Lower lobe of right lung (tissue), 2 donors: ENCODE measurements at regions not wholly inside any gene's neighbourhood (a gene's known extent, or its start where the extent isn't known, plus 50 kb on each side); places are given as distances from the start of the nearest gene placed in this dataset.

ENCODE experiments used
- ATAC-seq, 2 donors: fragments of 200-7000 bp; cut with Tn5 transposase; one replicate each; pipeline ENCODE4 v1.9.1; 2020 to 2022; ENCODE audit warnings: mild to moderate bottlenecking in 2 of 2, moderate library complexity in 2 of 2
- DNase-seq: peaks from one replicate; pipeline ENCODE4 v3.0.0-alpha.2; 2020
- H3K27ac ChIP-seq: fragments of 200-600 bp; one replicate; pipeline ENCODE4 v1.8.0; 2022
- H3K27me3 ChIP-seq: fragments of 200-600 bp; one replicate; pipeline ENCODE4 v1.8.0; 2022; ENCODE audit warnings: low read depth
- H3K36me3 ChIP-seq: fragments of 200-600 bp; one replicate; pipeline ENCODE4 v1.8.0; 2022; ENCODE audit warnings: mild to moderate bottlenecking
- H3K4me1 ChIP-seq: fragments of 200-600 bp; one replicate; pipeline ENCODE4 v1.8.0; 2022
- H3K4me3 ChIP-seq: fragments of 200-600 bp; one replicate; pipeline ENCODE4 v1.8.0; 2022; ENCODE audit warnings: mild to moderate bottlenecking
- H3K9me3 ChIP-seq: fragments of 200-600 bp; one replicate; pipeline ENCODE4 v1.8.0; 2022
- CTCF ChIP-seq: fragments of 200-600 bp; IDR thresholded peaks from one replicate; pipeline ENCODE4 v1.8.0; 2022; ENCODE audit warnings: antibody characterized with exemption, mild to moderate bottlenecking
- intact Hi-C: fragments of 100-400 bp; cut with DNase I; formaldehyde crosslinking; loops from one replicate; pipeline ENCODE4 v1.11.0; 2022
- donor health status: DM: no; HTN: yes; CAD: no; lungs with severe emphysema.

GRCh38 chr21:29396951-29397455 lies 98.3 kb downstream of the BACH1 start:
- H3K27me3 ChIP-seq: no peaks in the 10 kb centered on the region
- no peak for ATAC-seq
- TF ChIP-seq CTCF: no peak
- H3K36me3 ChIP-seq: no peaks in the 10 kb centered on the region
- H3K4me3 ChIP-seq: no peak overlapping the region
- no peak overlapping the region for H3K27ac ChIP-seq
- no peaks in the 10 kb centered on the region for H3K4me1 ChIP-seq
- intact Hi-C loops: no loop called here
- peaks cover 6% of the 10 kb centered on the region for H3K9me3 ChIP-seq
- no peak for DNase-seq

- no peak for ATAC-seq
- no peak overlapping the region for H3K4me3 ChIP-seq
- H3K4me1 ChIP-seq: no peaks in the 10 kb centered on the region
- no peaks in the 10 kb centered on the region for H3K27me3 ChIP-seq
- TF ChIP-seq CTCF: no peak
- no peak for DNase-seq
- intact Hi-C loops: no loop called here
- H3K9me3 ChIP-seq: peaks cover 6% of the 10 kb centered on the region
- H3K36me3 ChIP-seq: no peaks in the 10 kb centered on the region
- no peak overlapping the region for H3K27ac ChIP-seq
These were observed 104.6 kb downstream of the BACH1 start for GRCh38 chr21:29403301-29403700.

GRCh38 chr21:29403922-29404538 lies 105.3 kb downstream of the BACH1 start:
- Histone ChIP-seq H3K27ac (no peak overlapping the region), H3K27me3 (no peaks in the 10 kb centered on the region), H3K4me1 (no peaks in the 10 kb centered on the region), H3K9me3 (peaks cover 6% of the 10 kb centered on the region), H3K36me3 (no peaks in the 10 kb centered on the region), H3K4me3 (no peak overlapping the region)
- peak; percentile 60 for DNase-seq
- peak; percentile 70 to 88 for ATAC-seq
- intact Hi-C loops: no loop called here
- TF ChIP-seq CTCF: no peak

- no peak for TF ChIP-seq CTCF
- Histone ChIP-seq H3K9me3 (no peaks in the 10 kb centered on the region), H3K4me1 (no peaks in the 10 kb centered on the region), H3K27me3 (no peaks in the 10 kb centered on the region), H3K27ac (no peak overlapping the region), H3K36me3 (no peaks in the 10 kb centered on the region), H3K4me3 (no peak overlapping the region)
- ATAC-seq: no peak
- intact Hi-C loops: no loop called here
- no peak for DNase-seq
These were observed 106.9 kb downstream of the BACH1 start for GRCh38 chr21:29405503-29406122.

GRCh38 chr21:29406385-29406784 lies 107.7 kb downstream of the BACH1 start:
- TF ChIP-seq CTCF: no peak
- H3K4me3 ChIP-seq: no peak overlapping the region
- H3K27ac ChIP-seq: no peak overlapping the region
- H3K36me3 ChIP-seq: no peaks in the 10 kb centered on the region
- DNase-seq: no peak
- H3K4me1 ChIP-seq: no peaks in the 10 kb centered on the region
- no peaks in the 10 kb centered on the region for H3K27me3 ChIP-seq
- H3K9me3 ChIP-seq: no peaks in the 10 kb centered on the region
- intact Hi-C loops: no loop called here
- ATAC-seq: no peak
